HG02610 (cell line): ENCODE measurements at regions not wholly inside any gene's neighbourhood (a gene's known extent, or its start where the extent isn't known, plus 50 kb on each side); places are given as distances from the start of the nearest gene placed in this dataset.
"Not testable (repeated sequence)": the region's sequence is repeated elsewhere in the genome, so short reads cannot be mapped to it uniquely, and the experiment has no call there.

Source experiments
- ATAC-seq: cut with Tn5 transposase; IDR thresholded peaks from one replicate; pipeline ENCODE4 v1.9.1; 2021; ENCODE audit warnings: mild to moderate bottlenecking, moderate library complexity; ENCODE audit not compliant: unreplicated experiment

- no peak for ATAC-seq
These were observed 337.6 kb downstream of the FGF10 start for GRCh38 chr5:44051591-44051990.

GRCh38 chr5:44048276-44048984 lies 340.8 kb downstream of the FGF10 start:
- peak; percentile 48 for ATAC-seq

GRCh38 chr5:44046619-44047364 lies 342.4 kb downstream of the FGF10 start:
- ATAC-seq = no peak

- ATAC-seq = not testable (repeated sequence)
These were observed 344.7 kb downstream of the FGF10 start for GRCh38 chr5:44044549-44044948.

GRCh38 chr5:44028226-44028625 lies 361.0 kb downstream of the FGF10 start:
- ATAC-seq = no peak

- no peak for ATAC-seq
These were observed 366.6 kb downstream of the FGF10 start for GRCh38 chr5:44022622-44023021.

- no peak for ATAC-seq
These were observed 377.7 kb downstream of the FGF10 start for GRCh38 chr5:44011518-44011917.

- no peak for ATAC-seq
These were observed 386.8 kb downstream of the FGF10 start for GRCh38 chr5:44002381-44002901.

- ATAC-seq = no peak
These were observed 387.4 kb downstream of the FGF10 start for GRCh38 chr5:44001675-44002380.

GRCh38 chr5:44001236-44001635 lies 388.0 kb downstream of the FGF10 start:
- no peak for ATAC-seq

GRCh38 chr5:43997647-43998272 lies 391.5 kb downstream of the FGF10 start:
- ATAC-seq = no peak

GRCh38 chr5:43996221-43996620 lies 393.0 kb downstream of the FGF10 start:
- ATAC-seq = no peak

- ATAC-seq = no peak
These were observed 391.4 kb downstream of the NNT start for GRCh38 chr5:43994352-43994708.

GRCh38 chr5:43993634-43994351 lies 390.8 kb downstream of the NNT start:
- no peak for ATAC-seq

GRCh38 chr5:43985411-43985810 lies 382.4 kb downstream of the NNT start:
- no peak for ATAC-seq

GRCh38 chr5:43981556-43981955 lies 378.6 kb downstream of the NNT start:
- ATAC-seq = no peak

GRCh38 chr5:43973908-43974307 lies 370.9 kb downstream of the NNT start:
- no peak for ATAC-seq

GRCh38 chr5:43973318-43973717 lies 370.3 kb downstream of the NNT start:
- ATAC-seq = no peak

GRCh38 chr5:43967165-43967564 lies 364.2 kb downstream of the NNT start:
- no peak for ATAC-seq

GRCh38 chr5:43959144-43959543 lies 356.2 kb downstream of the NNT start:
- ATAC-seq = no peak

GRCh38 chr5:43947935-43948334 lies 345.0 kb downstream of the NNT start:
- no peak for ATAC-seq
